GM03348 (cell line): ENCODE measurements at regions not wholly inside any gene's neighbourhood (a gene's known extent, or its start where the extent isn't known, plus 50 kb on each side); places are given as distances from the start of the nearest gene placed in this dataset.
A peak's percentile ranks its signal among the peaks of the same experiment; 100 is the strongest.
"Not testable (repeated sequence)": the region's sequence is repeated elsewhere in the genome, so short reads cannot be mapped to it uniquely, and the experiment has no call there.

Experiments used
- DNase-seq: peaks from one replicate; pipeline ENCODE4 v3.0.0; 2012; ENCODE audit warnings: low spot score

GRCh38 chr10:108082596-108082995 lies 918.1 kb upstream of the SORCS1 start:
- DNase-seq = no peak

- DNase-seq = no peak
Observed at GRCh38 chr10:108078263-108078662, 913.8 kb upstream of the SORCS1 start.

- DNase-seq = no peak
Observed at GRCh38 chr10:108072466-108072865, 908.0 kb upstream of the SORCS1 start.

- no peak for DNase-seq
Observed at GRCh38 chr10:108070789-108071188, 906.3 kb upstream of the SORCS1 start.

GRCh38 chr10:108069096-108069495 lies 904.6 kb upstream of the SORCS1 start:
- DNase-seq = no peak

- no peak for DNase-seq
Observed at GRCh38 chr10:108064746-108065260, 900.3 kb upstream of the SORCS1 start.

- DNase-seq = no peak
Observed at GRCh38 chr10:108060246-108060645, 895.7 kb upstream of the SORCS1 start.

- no peak for DNase-seq
Observed at GRCh38 chr10:108055506-108055905, 891.0 kb upstream of the SORCS1 start.

GRCh38 chr10:108052981-108053380 lies 888.5 kb upstream of the SORCS1 start:
- peak; percentile 16 for DNase-seq

GRCh38 chr10:108051218-108051617 lies 886.7 kb upstream of the SORCS1 start:
- DNase-seq = no peak

- no peak for DNase-seq
Observed at GRCh38 chr10:108050626-108051025, 886.1 kb upstream of the SORCS1 start.

- DNase-seq = no peak
Observed at GRCh38 chr10:108049668-108050067, 885.2 kb upstream of the SORCS1 start.

- DNase-seq = no peak
Observed at GRCh38 chr10:108048898-108049297, 884.4 kb upstream of the SORCS1 start.

GRCh38 chr10:108039821-108040584 lies 875.5 kb upstream of the SORCS1 start:
- DNase-seq = no peak

GRCh38 chr10:108037061-108037460 lies 872.6 kb upstream of the SORCS1 start:
- DNase-seq = no peak

GRCh38 chr10:108036265-108036664 lies 871.8 kb upstream of the SORCS1 start:
- DNase-seq = no peak

GRCh38 chr10:108034829-108035228 lies 870.3 kb upstream of the SORCS1 start:
- no peak for DNase-seq

GRCh38 chr10:108033518-108033917 lies 869.0 kb upstream of the SORCS1 start:
- DNase-seq = not testable (repeated sequence)

GRCh38 chr10:108031505-108031904 lies 867.0 kb upstream of the SORCS1 start:
- DNase-seq = no peak

GRCh38 chr10:108014902-108015177 lies 850.3 kb upstream of the SORCS1 start:
- no peak for DNase-seq

- DNase-seq = no peak
Observed at GRCh38 chr10:108014145-108014901, 849.8 kb upstream of the SORCS1 start.

- no peak for DNase-seq
Observed at GRCh38 chr10:108005627-108006026, 841.1 kb upstream of the SORCS1 start.

- DNase-seq = no peak
Observed at GRCh38 chr10:108003576-108003975, 839.1 kb upstream of the SORCS1 start.

- DNase-seq = no peak
Observed at GRCh38 chr10:108003061-108003460, 838.6 kb upstream of the SORCS1 start.
